HL-60 (cell line): ENCODE measurements at regions not wholly inside any gene's neighbourhood (a gene's known extent, or its start where the extent isn't known, plus 50 kb on each side); places are given as distances from the start of the nearest gene placed in this dataset.

Source experiments
- DNase-seq, 2 experiments: peaks; one replicate each; pipeline ENCODE4 v3.0.0-alpha.2; 2010 to 2020; ENCODE audit warnings: low read depth in 1 of 2, low spot score in 1 of 2
- H3K27ac ChIP-seq: fragments of 250-450 bp; sonication (Bioruptor Pico); replicated peaks from 2 replicates; pipeline ENCODE4 v1.5.1; 2020; ENCODE audit warnings: mild to moderate bottlenecking, moderate library complexity
- H3K27me3 ChIP-seq: fragments of 250-450 bp; sonication (Bioruptor Pico); 2 replicates; pipeline ENCODE4 v1.5.1; 2021; ENCODE audit warnings: mild to moderate bottlenecking, moderate library complexity; ENCODE audit not compliant: insufficient read depth, poor library complexity, severe bottlenecking
- H3K4me3 ChIP-seq: replicated peaks from 2 replicates; pipeline ENCODE4 v1.5.1; 2011; ENCODE audit warnings: mild to moderate bottlenecking, control low read depth, low read length; ENCODE audit not compliant: insufficient read depth
- CTCF ChIP-seq: IDR thresholded peaks from one replicate; pipeline ENCODE4 v1.5.1; 2011; ENCODE audit warnings: low read length, control low read depth, inconsistent platforms; ENCODE audit not compliant: insufficient read depth
- GABPA ChIP-seq: IDR thresholded peaks from 2 replicates; pipeline ENCODE4 v1.6.1; 2012; ENCODE audit warnings: low read depth
- POLR2AphosphoS5 ChIP-seq: IDR thresholded peaks from 2 replicates; pipeline ENCODE4 v1.6.1; 2012; ENCODE audit warnings: low read depth
- REST ChIP-seq: IDR thresholded peaks from 2 replicates; pipeline ENCODE4 v1.6.1; 2012; ENCODE audit warnings: low read depth; ENCODE audit not compliant: insufficient replicate concordance
- SPI1 ChIP-seq: IDR thresholded peaks from 2 replicates; pipeline ENCODE4 v1.6.1; 2012; ENCODE audit warnings: low read depth, mild to moderate bottlenecking, borderline replicate concordance

DNA sequence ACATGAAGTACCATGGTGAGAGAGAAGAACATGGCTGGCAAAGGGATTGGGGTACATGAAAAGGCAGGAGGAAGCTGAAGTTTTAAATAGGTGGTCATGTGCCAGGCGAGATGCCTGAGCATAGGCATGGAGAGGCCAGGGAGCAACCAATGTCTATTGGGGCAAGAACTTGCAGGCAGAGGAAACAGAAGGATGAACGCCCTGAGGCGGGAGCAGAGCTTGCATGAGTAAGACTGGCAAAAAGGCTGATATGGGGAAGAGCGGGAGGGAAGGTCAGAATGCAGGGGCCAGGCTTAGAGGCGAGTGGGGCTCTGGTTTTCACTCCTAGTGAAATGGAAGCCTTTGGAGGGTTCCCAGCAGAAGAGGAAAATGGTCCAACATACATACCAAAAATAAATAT lies 52.5 kb upstream of the VSTM5 start:
- Histone ChIP-seq H3K4me3 (no peak overlapping the region), H3K27ac (no peak overlapping the region), H3K27me3 (no peaks in the 10 kb centered on the region)
- no peak for DNase-seq
- TF ChIP-seq GABPA (no peak), SPI1 (no peak), CTCF (no peak), REST (no peak), POLR2AphosphoS5 (no peak)

- TF ChIP-seq GABPA (no peak), CTCF (no peak), SPI1 (no peak), POLR2AphosphoS5 (no peak), REST (no peak)
- Histone ChIP-seq H3K27ac (no peak overlapping the region), H3K27me3 (no peaks in the 10 kb centered on the region), H3K4me3 (no peak overlapping the region)
- no peak for DNase-seq
Measured at GRCh38 chr11:93903989-93904388, 53.6 kb upstream of the VSTM5 start.

DNA sequence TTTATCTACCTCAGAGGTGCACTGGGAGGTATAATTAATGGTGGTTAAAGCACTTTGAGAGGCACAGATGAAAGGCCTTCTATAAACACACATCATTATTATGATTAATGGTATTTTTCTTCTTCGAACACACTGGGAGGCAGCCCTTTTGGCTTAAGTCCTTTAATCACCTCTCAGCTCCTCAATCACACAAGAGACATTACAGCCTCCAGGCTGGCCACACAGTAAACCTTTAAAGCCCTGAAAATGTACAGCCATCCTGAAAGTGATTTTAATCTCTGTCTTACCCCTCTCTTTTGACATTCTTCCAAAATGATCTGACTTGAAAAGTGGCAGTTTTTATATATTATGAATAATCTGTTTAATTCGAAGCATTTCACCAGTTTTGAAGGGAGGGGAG lies 54.3 kb upstream of the VSTM5 start:
- DNase-seq: no peak
- no peak overlapping the region for H3K27ac ChIP-seq
- TF ChIP-seq POLR2AphosphoS5: no peak
- TF ChIP-seq CTCF: no peak
- no peak for TF ChIP-seq REST
- no peak for TF ChIP-seq SPI1
- TF ChIP-seq GABPA: no peak
- H3K4me3 ChIP-seq: no peak overlapping the region
- no peaks in the 10 kb centered on the region for H3K27me3 ChIP-seq
